ENCODE measurements at regions not wholly inside any gene's neighbourhood (a gene's known extent, or its start where the extent isn't known, plus 50 kb on each side); places are given as distances from the start of the nearest gene placed in this dataset.

- no peaks in the 10 kb centered on the region for H3K36me3 ChIP-seq
- no peak for DNase-seq
- H3K4me1 ChIP-seq, result no peaks in the 10 kb centered on the region
- H3K9me3 ChIP-seq, result no peaks in the 10 kb centered on the region
- no peak overlapping the region for H3K27ac ChIP-seq
- intact Hi-C loops (cut with DNase I), result no loop called here
- TF ChIP-seq CTCF (IDR thresholded peaks at IDR 0.05), result no peak
- H3K27me3 ChIP-seq, result no peaks in the 10 kb centered on the region
- no peak for ATAC-seq
- no peak overlapping the region for H3K4me3 ChIP-seq
Observed at GRCh38 chr9:17875886-17876285, 297.0 kb downstream of the SH3GL2 start.

- Histone ChIP-seq H3K27ac (no peak overlapping the region), H3K27me3 (no peaks in the 10 kb centered on the region), H3K4me1 (no peaks in the 10 kb centered on the region), H3K36me3 (no peaks in the 10 kb centered on the region), H3K9me3 (no peaks in the 10 kb centered on the region), H3K4me3 (no peak overlapping the region)
- no peak for DNase-seq
- no peak for TF ChIP-seq CTCF (IDR thresholded peaks at IDR 0.05)
- ATAC-seq, result no peak
- intact Hi-C loops (cut with DNase I), result no loop called here
Observed at GRCh38 chr9:17876687-17877086, 297.8 kb downstream of the SH3GL2 start.

GRCh38 chr9:17878810-17879370 lies 300.0 kb downstream of the SH3GL2 start:
- H3K4me3 ChIP-seq, result no peak overlapping the region
- no peaks in the 10 kb centered on the region for H3K27me3 ChIP-seq
- DNase-seq (no peak), ATAC-seq (no peak)
- no peak overlapping the region for H3K27ac ChIP-seq
- TF ChIP-seq CTCF (IDR thresholded peaks at IDR 0.05), result no peak
- no peaks in the 10 kb centered on the region for H3K36me3 ChIP-seq
- H3K4me1 ChIP-seq, result no peaks in the 10 kb centered on the region
- intact Hi-C loops (cut with DNase I), result no loop called here
- no peaks in the 10 kb centered on the region for H3K9me3 ChIP-seq

- Histone ChIP-seq H3K9me3 (no peaks in the 10 kb centered on the region), H3K4me3 (no peak overlapping the region), H3K36me3 (no peaks in the 10 kb centered on the region), H3K27ac (no peak overlapping the region), H3K27me3 (no peaks in the 10 kb centered on the region), H3K4me1 (no peaks in the 10 kb centered on the region)
- no peak for ATAC-seq
- intact Hi-C loops (cut with DNase I), result no loop called here
- no peak for TF ChIP-seq CTCF (IDR thresholded peaks at IDR 0.05)
- no peak for DNase-seq
Observed at GRCh38 chr9:17881371-17881770, 302.5 kb downstream of the SH3GL2 start.

- no peak for TF ChIP-seq CTCF (IDR thresholded peaks at IDR 0.05)
- ATAC-seq, result no peak
- intact Hi-C loops (cut with DNase I), result no loop called here
- no peaks in the 10 kb centered on the region for H3K4me1 ChIP-seq
- no peaks in the 10 kb centered on the region for H3K36me3 ChIP-seq
- no peaks in the 10 kb centered on the region for H3K9me3 ChIP-seq
- no peak for DNase-seq
- H3K27ac ChIP-seq, result no peak overlapping the region
- H3K27me3 ChIP-seq, result no peaks in the 10 kb centered on the region
- no peak overlapping the region for H3K4me3 ChIP-seq
Observed at GRCh38 chr9:17882688-17883594, 304.1 kb downstream of the SH3GL2 start.

Data from left lung (tissue), 4 donors.